HepG2 (cell line): ENCODE measurements at regions not wholly inside any gene's neighbourhood (a gene's known extent, or its start where the extent isn't known, plus 50 kb on each side); places are given as distances from the start of the nearest gene placed in this dataset.

Experiments used
- ATAC-seq: fragments of 200-7000 bp; cut with Tn5 transposase; 3 replicates; pipeline ENCODE4 v1.9.1; 2020; ENCODE audit warnings: mild to moderate bottlenecking, moderate library complexity
- BruUV-seq: library from RNA; stranded (reverse); fragments of 400-500 nt; replicated peaks from 2 replicates; lab custom pipeline; 2021; lab: Mats Ljungman, UMichigan
- CTCF ChIA-PET: fragments of 300-600 bp; formaldehyde crosslinking; extraction: SDS; loops from one replicate; lab custom pipeline; 2021; ENCODE audit warnings: low total read pairs, inconsistent platforms, low intra/inter-chr PET ratio; lab: Yijun Ruan, JAX
- POLR2A ChIA-PET: fragments of 350-600 bp; sonication (Branson Sonifier 250); formaldehyde crosslinking; loops from one replicate; lab custom pipeline; 2020; ENCODE audit warnings: antibody characterized with exemption, inconsistent platforms; lab: Yijun Ruan, JAX
- DNase-seq: peaks from one replicate; pipeline ENCODE4 v3.0.0-alpha.2; 2015; ENCODE audit warnings: low spot score
- FAIRE-seq: peaks from 3 replicates; lab custom pipeline; 2011; peaks lifted over from hg19 to GRCh38; lab: Jason Lieb, UNC
- H2AFZ ChIP-seq: one replicate; pipeline ENCODE4 v1.6.1; 2011; ENCODE audit warnings: low read length, inconsistent platforms
- H3K27ac ChIP-seq: fragments of 300-600 bp; 3 replicates; pipeline ENCODE4 v1.8.0; 2011; ENCODE audit warnings: mixed run types, mild to moderate bottlenecking, mixed read lengths, low read length, inconsistent platforms; ENCODE audit not compliant: insufficient read depth; ENCODE audit errors: extremely low read length
- H3K27me3 ChIP-seq, 2 experiments: fragments of 200-600 bp in 1 of 2; 2 replicates in 1 of 2; 3 replicates in 1 of 2; pipeline versions ENCODE4 v1.6.0 to v1.8.0; 2011; ENCODE audit warnings: low read length in 2 of 2, mild to moderate bottlenecking in 2 of 2, moderate library complexity in 2 of 2, inconsistent platforms in 1 of 2; ENCODE audit not compliant: insufficient read depth in 2 of 2, control insufficient read depth in 1 of 2
- H3K36me3 ChIP-seq, 2 experiments: fragments of 200-600 bp in 1 of 2; replicated peaks in 1 of 2; 2 replicates in 1 of 2; 3 replicates in 1 of 2; pipeline versions ENCODE4 v1.5.1 to v1.8.0; 2011; ENCODE audit warnings: low read length in 2 of 2, inconsistent platforms in 1 of 2; ENCODE audit not compliant: insufficient read depth in 2 of 2, control insufficient read depth in 1 of 2
- H3K4me1 ChIP-seq: 2 replicates; pipeline ENCODE4 v1.5.1; 2012; ENCODE audit warnings: low read length, inconsistent platforms; ENCODE audit not compliant: insufficient read depth
- H3K4me2 ChIP-seq: 2 replicates; pipeline ENCODE4 v1.6.0; 2011; ENCODE audit warnings: low read depth, low read length, inconsistent platforms
- H3K4me3 ChIP-seq, 3 experiments: fragments of 200-600 bp in 1 of 3; sonication (generic), shearing (Covaris generic) in 1 of 3; replicated peaks in 1 of 3; 2 replicates each; pipeline ENCODE4 v1.5.1; 2011 to 2016; ENCODE audit warnings: low read length in 3 of 3, inconsistent platforms in 2 of 3, low read depth in 2 of 3, mild to moderate bottlenecking in 2 of 3, control low read depth in 1 of 3, mixed read lengths in 1 of 3; ENCODE audit not compliant: insufficient read depth in 1 of 3
- H3K79me2 ChIP-seq: one replicate; pipeline ENCODE4 v1.6.1; 2011; ENCODE audit warnings: low read length, inconsistent platforms; ENCODE audit not compliant: insufficient read depth
- H3K9ac ChIP-seq: 2 replicates; pipeline ENCODE4 v1.6.0; 2011; ENCODE audit warnings: mild to moderate bottlenecking, low read depth, low read length, inconsistent platforms; ENCODE audit not compliant: insufficient read depth
- H3K9me3 ChIP-seq: 2 replicates; pipeline ENCODE4 v1.5.1; 2012; ENCODE audit warnings: mild to moderate bottlenecking, low read length
- H4K20me1 ChIP-seq: 2 replicates; pipeline ENCODE4 v1.6.0; 2011; ENCODE audit warnings: inconsistent platforms, mild to moderate bottlenecking, low read length, moderate library complexity; ENCODE audit not compliant: insufficient read depth
- FOSL2 ChIP-seq: sonication (generic); formaldehyde crosslinking; IDR thresholded peaks from 2 replicates; pipeline ENCODE4 v1.4.0; 2020; ENCODE audit warnings: missing genetic modification reagents
- GATA4 ChIP-seq: sonication (generic); IDR thresholded peaks from 2 replicates; pipeline ENCODE4 v1.6.1; 2016; ENCODE audit warnings: antibody characterized with exemption, low read depth, borderline replicate concordance
- HNF1A ChIP-seq, 2 experiments: sonication (generic) in 1 of 2; formaldehyde crosslinking in 1 of 2; IDR thresholded peaks; 2 replicates each; pipeline versions ENCODE4 v1.4.0 to v1.6.1; 2016 to 2020; ENCODE audit warnings: borderline replicate concordance in 1 of 2, low read depth in 1 of 2, mild to moderate bottlenecking in 1 of 2, missing genetic modification reagents in 1 of 2
- MED13 ChIP-seq: sonication (generic); formaldehyde crosslinking; IDR thresholded peaks from 2 replicates; pipeline ENCODE4 v1.5.0; 2020; ENCODE audit warnings: missing genetic modification reagents
- NKX3-1 ChIP-seq: sonication (generic); formaldehyde crosslinking; IDR thresholded peaks from 2 replicates; pipeline ENCODE4 v1.5.0; 2020; ENCODE audit warnings: missing genetic modification reagents
- SOX13 ChIP-seq, 3 experiments: fragments of 450-650 bp in 1 of 3; sonication (generic) in 1 of 3; formaldehyde crosslinking in 1 of 3; IDR thresholded peaks in 2 of 3; conservative IDR thresholded peaks in 1 of 3; 2 replicates each; pipeline versions ENCODE4 v1.5.0 to v1.6.1; 2016 to 2020; ENCODE audit warnings: antibody characterized with exemption in 1 of 3, mild to moderate bottlenecking in 1 of 3, missing compliant biosample characterization in 1 of 3, missing genetic modification reagents in 1 of 3, moderate library complexity in 1 of 3
- SOX5 ChIP-seq: IDR thresholded peaks from 2 replicates; pipeline ENCODE4 v1.6.1; 2016; ENCODE audit warnings: borderline replicate concordance
- SUZ12 ChIP-seq: fragments of 150-350 bp; IDR thresholded peaks from 2 replicates; pipeline ENCODE4 v1.6.1; 2014; ENCODE audit warnings: low read depth, low read length
- TOPORS ChIP-seq: sonication (generic); formaldehyde crosslinking; IDR thresholded peaks from 2 replicates; pipeline ENCODE4 v1.8.0; 2023; ENCODE audit warnings: mild to moderate bottlenecking, missing genetic modification reagents
- ZBTB34 ChIP-seq: sonication (generic); formaldehyde crosslinking; IDR thresholded peaks from 2 replicates; pipeline ENCODE4 v1.8.0; 2022; ENCODE audit warnings: mild to moderate bottlenecking, missing genetic modification reagents
- ZNF446 ChIP-seq: sonication (generic); formaldehyde crosslinking; IDR thresholded peaks from 2 replicates; pipeline ENCODE4 v1.5.0; 2020; ENCODE audit warnings: mild to moderate bottlenecking, missing genetic modification reagents
- ZNF484 ChIP-seq: sonication (generic); formaldehyde crosslinking; IDR thresholded peaks from 2 replicates; pipeline ENCODE4 v1.5.1; 2020; ENCODE audit warnings: mild to moderate bottlenecking, low read depth, missing genetic modification reagents, borderline replicate concordance
- ZNF501 ChIP-seq: sonication (generic); formaldehyde crosslinking; IDR thresholded peaks from 2 replicates; pipeline ENCODE4 v1.5.1; 2020; ENCODE audit warnings: mild to moderate bottlenecking, moderate library complexity, missing genetic modification reagents
- WGBS: methylation state at CpG from one replicate; pipeline ENCODE4 v1.1.6; 2017; ENCODE audit warnings: low lambda C conversion rate; 5-methylcytosine and 5-hydroxymethylcytosine counted together
- in situ Hi-C: cut with HindIII; loops from 2 replicates; pipeline ENCODE4 v1.10.0; 2017; ENCODE audit warnings: low pct_unique_long_range_greater_than_20kb; ENCODE audit not compliant: extremely low pct_ligation_motif_present
- intact Hi-C: fragments of 100-400 bp; cut with micrococcal nuclease; formaldehyde crosslinking; loops from one replicate; pipeline ENCODE4 v1.10.0; 2022; ENCODE audit not compliant: unreplicated experiment

GRCh38 chr6:90369024-90369519 lies 72.4 kb upstream of the BACH2 start:
- peak; percentile 20 for DNase-seq
- ChIA-PET CTCF (no interaction called here), POLR2A (no interaction called here)
- Histone ChIP-seq H3K27ac (no peak overlapping the region), H2AFZ (no peak overlapping the region), H3K36me3 (no peaks in the 10 kb centered on the region), H3K27me3 (no peaks in the 10 kb centered on the region; a peak in 1 of 5 replicates), H3K4me3 (no peak overlapping the region), H3K9ac (no peak overlapping the region), H3K4me2 (no peak overlapping the region), H3K79me2 (no peaks in the 10 kb centered on the region), H4K20me1 (no peaks in the 10 kb centered on the region), H3K4me1 (no peaks in the 10 kb centered on the region), H3K9me3 (no peaks in the 10 kb centered on the region)
- FAIRE-seq = no peak
- in situ Hi-C loops = no loop called here
- intact Hi-C loops = no loop called here
- no peak for ATAC-seq
- TF ChIP-seq FOSL2 (CRISPR knock-in tag) = peak; percentile 63
- no peak for TF ChIP-seq ZNF484 (CRISPR knock-in tag)
- 6% methylated on average over 9 of the region's 9 CpGs for WGBS
- BruUV-seq = no TSS peak

- BruUV-seq = no TSS peak
- Histone ChIP-seq H3K9me3 (no peaks in the 10 kb centered on the region), H3K4me2 (no peak overlapping the region), H3K79me2 (no peaks in the 10 kb centered on the region), H3K27me3 (no peaks in the 10 kb centered on the region; a peak in 1 of 5 replicates), H3K27ac (no peak overlapping the region), H3K4me3 (no peak overlapping the region), H3K36me3 (no peaks in the 10 kb centered on the region), H3K4me1 (no peaks in the 10 kb centered on the region), H3K9ac (no peak overlapping the region), H2AFZ (no peak overlapping the region), H4K20me1 (no peaks in the 10 kb centered on the region)
- CTCF ChIA-PET = no interaction called here
- intact Hi-C loops = no loop called here
- POLR2A ChIA-PET = no interaction called here
- in situ Hi-C loops = no loop called here
- ATAC-seq (no peak), FAIRE-seq (no peak), DNase-seq (no peak)
- TF ChIP-seq ZNF501 (CRISPR knock-in tag) = no peak
- TF ChIP-seq ZNF446 = no peak
- no peak for TF ChIP-seq MED13 (CRISPR knock-in tag)
- no peak for TF ChIP-seq SUZ12
- no peak for TF ChIP-seq ZBTB34 (CRISPR knock-in tag)
- no peak for TF ChIP-seq TOPORS (CRISPR knock-in tag)
- TF ChIP-seq SOX5 = no peak
- TF ChIP-seq GATA4 = no peak
- TF ChIP-seq SOX13 (IDR thresholded peaks at IDR 0.05) = no peak
- TF ChIP-seq SOX13 (CRISPR knock-in tag; conservative IDR thresholded peaks at IDR 0.05 in 1 of 2, IDR thresholded peaks at IDR 0.05 in 1 of 2) = no peak
- no peak for TF ChIP-seq NKX3-1 (CRISPR knock-in tag)
- no peak for TF ChIP-seq HNF1A (IDR thresholded peaks at IDR 0.05; ENCODE audit: low read depth)
- TF ChIP-seq HNF1A (CRISPR knock-in tag; IDR thresholded peaks at IDR 0.05; ENCODE audit: borderline replicate concordance) = no peak
These were observed 72.0 kb upstream of the BACH2 start for GRCh38 chr6:90368601-90369000.
